ENCODE measurements at regions not wholly inside any gene's neighbourhood (a gene's known extent, or its start where the extent isn't known, plus 50 kb on each side); places are given as distances from the start of the nearest gene placed in this dataset.

DNA sequence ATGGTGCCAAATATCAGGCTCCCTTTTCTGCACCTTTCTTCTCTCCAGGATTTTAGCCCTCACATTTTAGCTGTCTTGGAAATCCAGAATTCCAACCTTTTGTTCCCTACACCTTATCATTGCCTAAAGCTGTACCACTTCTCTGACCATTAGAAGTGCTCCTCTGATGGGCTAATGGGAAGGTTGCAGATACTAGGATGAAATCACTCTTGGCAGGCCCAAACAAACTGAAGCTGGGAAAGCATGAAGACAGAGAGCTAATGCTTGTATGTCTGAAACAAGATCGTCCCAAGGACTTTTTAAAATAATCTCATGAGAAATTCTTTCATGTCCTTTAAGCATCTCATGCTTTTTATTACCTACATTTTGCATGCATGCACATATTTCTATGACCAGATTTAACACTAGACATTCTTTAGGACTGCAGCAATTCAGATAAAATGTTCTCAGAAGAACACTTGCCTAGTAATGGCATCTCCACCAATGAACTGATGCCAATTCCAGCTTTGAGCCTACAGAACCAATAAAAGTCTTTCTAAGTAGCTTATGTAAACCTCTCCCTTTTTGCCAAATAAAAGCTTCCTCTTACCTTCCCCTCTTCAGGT, 98.4 kb upstream of the OSR1 start:
- TF ChIP-seq ELF4 (IDR thresholded peaks at IDR 0.05): no peak
- TF ChIP-seq, protein P1, sequence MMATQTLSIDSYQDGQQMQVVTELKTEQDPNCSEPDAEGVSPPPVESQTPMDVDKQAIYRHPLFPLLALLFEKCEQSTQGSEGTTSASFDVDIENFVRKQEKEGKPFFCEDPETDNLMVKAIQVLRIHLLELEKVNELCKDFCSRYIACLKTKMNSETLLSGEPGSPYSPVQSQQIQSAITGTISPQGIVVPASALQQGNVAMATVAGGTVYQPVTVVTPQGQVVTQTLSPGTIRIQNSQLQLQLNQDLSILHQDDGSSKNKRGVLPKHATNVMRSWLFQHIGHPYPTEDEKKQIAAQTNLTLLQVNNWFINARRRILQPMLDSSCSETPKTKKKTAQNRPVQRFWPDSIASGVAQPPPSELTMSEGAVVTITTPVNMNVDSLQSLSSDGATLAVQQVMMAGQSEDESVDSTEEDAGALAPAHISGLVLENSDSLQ (IDR thresholded peaks at IDR 0.05): no peak
- no peak for TF ChIP-seq BHLHE40 (IDR thresholded peaks at IDR 0.05; ENCODE audit: borderline replicate concordance)
- no peak for TF ChIP-seq TARDBP (IDR thresholded peaks at IDR 0.05)
- no peak for TF ChIP-seq SP1 (IDR thresholded peaks at IDR 0.05)
- TF ChIP-seq SUZ12 (IDR thresholded peaks at IDR 0.05): no peak
- TF ChIP-seq FOXK2 (IDR thresholded peaks at IDR 0.05): no peak
- no peak for TF ChIP-seq L3MBTL2 (conservative IDR thresholded peaks at IDR 0.05)
- TF ChIP-seq FOXA1 (IDR thresholded peaks at IDR 0.05): no peak
- TF ChIP-seq ARNT (IDR thresholded peaks at IDR 0.05): no peak
- no peak for TF ChIP-seq FOXM1 (IDR thresholded peaks at IDR 0.05; ENCODE audit: borderline replicate concordance)
- no peak for TF ChIP-seq NFRKB (IDR thresholded peaks at IDR 0.05)
